ENCODE measurements at regions not wholly inside any gene's neighbourhood (a gene's known extent, or its start where the extent isn't known, plus 50 kb on each side); places are given as distances from the start of the nearest gene placed in this dataset.

GRCh38 chr3:76509179-76509830 is 530.6 kb upstream of the ROBO2 start:
- Histone ChIP-seq H3K9me3 (no peaks in the 10 kb centered on the region), H3K36me3 (no peaks in the 10 kb centered on the region), H3K27me3 (no peaks in the 10 kb centered on the region), H3K4me1 (no peaks in the 10 kb centered on the region), H3K4me3 (no peak overlapping the region), H3K27ac (no peak overlapping the region)
- DNase-seq (no peak), ATAC-seq (no peak)
- TF ChIP-seq CTCF (IDR thresholded peaks at IDR 0.05), result no peak
- intact Hi-C loops (cut with DNase I), result no loop called here

- Histone ChIP-seq H3K4me3 (no peak overlapping the region), H3K27ac (no peak overlapping the region), H3K4me1 (no peaks in the 10 kb centered on the region), H3K9me3 (no peaks in the 10 kb centered on the region), H3K36me3 (no peaks in the 10 kb centered on the region), H3K27me3 (no peaks in the 10 kb centered on the region)
- no peak for TF ChIP-seq CTCF (IDR thresholded peaks at IDR 0.05)
- no peak for ATAC-seq
- DNase-seq, result no peak
- intact Hi-C loops (cut with DNase I), result no loop called here
Observed at GRCh38 chr3:76514836-76515235, 525.1 kb upstream of the ROBO2 start.

- Histone ChIP-seq H3K36me3 (no peaks in the 10 kb centered on the region), H3K27ac (no peak overlapping the region), H3K27me3 (no peaks in the 10 kb centered on the region), H3K4me3 (no peak overlapping the region), H3K9me3 (no peaks in the 10 kb centered on the region), H3K4me1 (no peaks in the 10 kb centered on the region)
- intact Hi-C loops (cut with DNase I), result no loop called here
- no peak for TF ChIP-seq CTCF (IDR thresholded peaks at IDR 0.05)
- DNase-seq (no peak), ATAC-seq (no peak)
Observed at GRCh38 chr3:76523337-76523736, 516.6 kb upstream of the ROBO2 start.

GRCh38 chr3:76525726-76526125 is 514.2 kb upstream of the ROBO2 start:
- intact Hi-C loops (cut with DNase I), result no loop called here
- Histone ChIP-seq H3K27me3 (no peaks in the 10 kb centered on the region), H3K4me1 (no peaks in the 10 kb centered on the region), H3K9me3 (no peaks in the 10 kb centered on the region), H3K4me3 (no peak overlapping the region), H3K36me3 (no peaks in the 10 kb centered on the region), H3K27ac (no peak overlapping the region)
- no peak for ATAC-seq
- TF ChIP-seq CTCF (IDR thresholded peaks at IDR 0.05), result no peak
- no peak for DNase-seq

GRCh38 chr3:76527773-76528172 is 512.1 kb upstream of the ROBO2 start:
- no peak overlapping the region for H3K4me3 ChIP-seq
- no peak for TF ChIP-seq CTCF (IDR thresholded peaks at IDR 0.05)
- no peaks in the 10 kb centered on the region for H3K27me3 ChIP-seq
- no peaks in the 10 kb centered on the region for H3K9me3 ChIP-seq
- no peaks in the 10 kb centered on the region for H3K36me3 ChIP-seq
- H3K4me1 ChIP-seq, result no peaks in the 10 kb centered on the region
- no peak overlapping the region for H3K27ac ChIP-seq
- intact Hi-C loops (cut with DNase I), result no loop called here
- DNase-seq (no peak), ATAC-seq (no peak)
